Astrocyte (in vitro differentiated cells and primary cell): ENCODE measurements at regions not wholly inside any gene's neighbourhood (a gene's known extent, or its start where the extent isn't known, plus 50 kb on each side); places are given as distances from the start of the nearest gene placed in this dataset.
"Not testable (repeated sequence)": the region's sequence is repeated elsewhere in the genome, so short reads cannot be mapped to it uniquely, and the experiment has no call there.

ENCODE experiments used
- DNase-seq: peaks from one replicate; pipeline ENCODE4 v3.0.0-alpha.2; 2010; ENCODE audit warnings: low read depth
- FAIRE-seq: peaks from 2 replicates; lab custom pipeline; 2011; peaks lifted over from hg19 to GRCh38; lab: Jason Lieb, UNC
- H2AFZ ChIP-seq: 2 replicates; pipeline ENCODE4 v1.6.0; 2012; ENCODE audit warnings: low read depth, low read length, inconsistent platforms
- H3K27ac ChIP-seq: 2 replicates; pipeline ENCODE4 v1.5.1; 2011; ENCODE audit warnings: low read depth, low read length, inconsistent platforms
- H3K27me3 ChIP-seq: 2 replicates; pipeline ENCODE4 v1.6.0; 2011; ENCODE audit warnings: low read length, inconsistent platforms; ENCODE audit not compliant: insufficient read depth
- H3K36me3 ChIP-seq: 2 replicates; pipeline ENCODE4 v1.5.1; 2011; ENCODE audit warnings: low read length, inconsistent platforms; ENCODE audit not compliant: insufficient read depth
- H3K4me1 ChIP-seq: 2 replicates; pipeline ENCODE4 v1.5.1; 2011; ENCODE audit warnings: low read length, inconsistent platforms; ENCODE audit not compliant: insufficient read depth
- H3K4me2 ChIP-seq: 2 replicates; pipeline ENCODE4 v1.6.0; 2012; ENCODE audit warnings: low read length, inconsistent platforms
- H3K4me3 ChIP-seq: 2 replicates; pipeline ENCODE4 v1.5.1; 2011; ENCODE audit warnings: low read depth, mild to moderate bottlenecking, low read length, inconsistent platforms; ENCODE audit not compliant: insufficient read depth
- H3K79me2 ChIP-seq: 2 replicates; pipeline ENCODE4 v1.6.0; 2012; ENCODE audit warnings: mild to moderate bottlenecking, low read length, inconsistent platforms; ENCODE audit not compliant: insufficient read depth
- H3K9ac ChIP-seq: 2 replicates; pipeline ENCODE4 v1.6.0; 2012; ENCODE audit warnings: mild to moderate bottlenecking, low read length, inconsistent platforms
- H3K9me3 ChIP-seq: 2 replicates; pipeline ENCODE4 v1.5.1; 2012; ENCODE audit warnings: low read depth, mild to moderate bottlenecking, low read length, inconsistent platforms; ENCODE audit not compliant: insufficient read depth
- H4K20me1 ChIP-seq: 2 replicates; pipeline ENCODE4 v1.6.0; 2012; ENCODE audit warnings: low read length, inconsistent platforms; ENCODE audit not compliant: insufficient read depth
- H3K27ac Mint-ChIP-seq: one replicate; pipeline ENCODE4 v1.8.0; 2021; ENCODE audit warnings: mild to moderate bottlenecking, mixed read lengths; ENCODE audit not compliant: unreplicated experiment
- H3K27me3 Mint-ChIP-seq: one replicate; pipeline ENCODE4 v1.8.0; 2021; ENCODE audit warnings: low read depth, mixed read lengths; ENCODE audit not compliant: unreplicated experiment
- H3K36me3 Mint-ChIP-seq: one replicate; pipeline ENCODE4 v1.8.0; 2021; ENCODE audit warnings: low read depth, mixed read lengths; ENCODE audit not compliant: unreplicated experiment
- H3K4me1 Mint-ChIP-seq: one replicate; pipeline ENCODE4 v1.8.0; 2021; ENCODE audit warnings: low read depth, mixed read lengths; ENCODE audit not compliant: unreplicated experiment
- H3K4me3 Mint-ChIP-seq: one replicate; pipeline ENCODE4 v1.8.0; 2021; ENCODE audit warnings: mild to moderate bottlenecking, moderate library complexity, mixed read lengths; ENCODE audit not compliant: unreplicated experiment
- H3K9me3 Mint-ChIP-seq: one replicate; pipeline ENCODE4 v1.8.0; 2021; ENCODE audit warnings: mild to moderate bottlenecking, mixed read lengths; ENCODE audit not compliant: unreplicated experiment
- EZH2 ChIP-seq: IDR thresholded peaks from 2 replicates; pipeline ENCODE4 v1.6.1; 2012; ENCODE audit warnings: mild to moderate bottlenecking, low read length, inconsistent platforms; ENCODE audit not compliant: insufficient read depth
- TF ChIP-seq, protein P1 (sequence below): IDR thresholded peaks from 2 replicates; pipeline ENCODE4 v1.5.1; 2011; ENCODE audit warnings: low read depth, mild to moderate bottlenecking, inconsistent platforms, low read length, moderate library complexity; ENCODE audit not compliant: insufficient read depth

DNA sequence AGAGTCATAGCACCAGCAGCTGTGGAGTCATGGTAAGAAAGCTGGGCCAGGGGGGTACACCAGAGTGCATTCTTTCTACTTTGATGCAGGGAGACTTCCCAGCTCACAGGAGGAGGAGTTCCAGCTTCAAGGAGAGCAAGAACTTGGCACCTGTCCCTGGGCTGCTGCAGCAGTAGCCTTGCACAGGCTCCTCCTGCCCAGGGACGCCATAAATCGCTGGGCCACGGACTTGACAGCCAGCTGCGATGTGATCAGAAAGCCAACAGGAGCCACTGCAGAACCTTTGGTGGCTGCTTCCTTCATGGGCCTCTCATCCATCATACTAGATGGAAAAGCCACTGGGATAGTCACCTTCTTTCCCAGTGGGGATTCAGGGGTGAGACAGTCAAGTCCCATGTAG is 234.7 kb downstream of the NMUR2 start:
- H4K20me1 ChIP-seq, result no peaks in the 10 kb centered on the region
- Mint-ChIP-seq H3K9me3 (peaks cover 1% of the 10 kb centered on the region), H3K36me3 (no peaks in the 10 kb centered on the region), H3K4me3 (no peak overlapping the region), H3K27me3 (no peaks in the 10 kb centered on the region), H3K4me1 (no peaks in the 10 kb centered on the region), H3K27ac (no peak overlapping the region)
- no peaks in the 10 kb centered on the region for H3K79me2 ChIP-seq
- H3K27me3 ChIP-seq, result no peaks in the 10 kb centered on the region
- no peaks in the 10 kb centered on the region for H3K36me3 ChIP-seq
- no peak overlapping the region for H3K27ac ChIP-seq
- no peak overlapping the region for H3K4me2 ChIP-seq
- H3K9me3 ChIP-seq, result no peaks in the 10 kb centered on the region
- TF ChIP-seq, protein P1, sequence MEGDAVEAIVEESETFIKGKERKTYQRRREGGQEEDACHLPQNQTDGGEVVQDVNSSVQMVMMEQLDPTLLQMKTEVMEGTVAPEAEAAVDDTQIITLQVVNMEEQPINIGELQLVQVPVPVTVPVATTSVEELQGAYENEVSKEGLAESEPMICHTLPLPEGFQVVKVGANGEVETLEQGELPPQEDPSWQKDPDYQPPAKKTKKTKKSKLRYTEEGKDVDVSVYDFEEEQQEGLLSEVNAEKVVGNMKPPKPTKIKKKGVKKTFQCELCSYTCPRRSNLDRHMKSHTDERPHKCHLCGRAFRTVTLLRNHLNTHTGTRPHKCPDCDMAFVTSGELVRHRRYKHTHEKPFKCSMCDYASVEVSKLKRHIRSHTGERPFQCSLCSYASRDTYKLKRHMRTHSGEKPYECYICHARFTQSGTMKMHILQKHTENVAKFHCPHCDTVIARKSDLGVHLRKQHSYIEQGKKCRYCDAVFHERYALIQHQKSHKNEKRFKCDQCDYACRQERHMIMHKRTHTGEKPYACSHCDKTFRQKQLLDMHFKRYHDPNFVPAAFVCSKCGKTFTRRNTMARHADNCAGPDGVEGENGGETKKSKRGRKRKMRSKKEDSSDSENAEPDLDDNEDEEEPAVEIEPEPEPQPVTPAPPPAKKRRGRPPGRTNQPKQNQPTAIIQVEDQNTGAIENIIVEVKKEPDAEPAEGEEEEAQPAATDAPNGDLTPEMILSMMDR, result no peak
- no peak for TF ChIP-seq EZH2
- FAIRE-seq (no peak), DNase-seq (no peak)
- no peak overlapping the region for H3K9ac ChIP-seq
- no peaks in the 10 kb centered on the region for H3K4me1 ChIP-seq
- no peak overlapping the region for H3K4me3 ChIP-seq
- no peak overlapping the region for H2AFZ ChIP-seq

DNA sequence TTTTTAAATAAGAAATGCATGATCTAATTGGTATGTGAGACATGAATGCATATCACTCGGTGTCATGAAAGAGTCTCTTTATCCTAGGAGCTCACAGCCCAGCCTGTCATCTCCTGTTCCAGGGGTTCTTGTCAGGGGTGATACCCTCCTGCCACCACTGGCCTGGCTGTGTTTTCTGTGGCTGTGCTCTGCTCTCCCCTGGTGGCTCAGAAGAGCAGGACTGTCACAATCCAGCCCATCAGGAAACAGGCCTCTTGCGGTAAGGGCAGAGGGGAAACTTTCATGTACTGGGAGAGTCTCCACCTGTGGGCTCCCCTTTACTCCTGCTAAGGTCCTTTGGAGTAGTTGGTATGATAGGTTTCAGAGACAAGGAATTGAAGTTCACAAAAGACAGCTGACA is 240.2 kb upstream of the GLRA1 start:
- Histone ChIP-seq H3K4me3 (no peak overlapping the region), H3K36me3 (no peaks in the 10 kb centered on the region), H3K4me1 (no peaks in the 10 kb centered on the region), H3K4me2 (no peak overlapping the region), H3K9ac (no peak overlapping the region), H2AFZ (no peak overlapping the region), H3K27me3 (no peaks in the 10 kb centered on the region), H3K79me2 (no peaks in the 10 kb centered on the region), H3K27ac (no peak overlapping the region), H4K20me1 (no peaks in the 10 kb centered on the region), H3K9me3 (no peaks in the 10 kb centered on the region)
- Mint-ChIP-seq H3K36me3 (no peaks in the 10 kb centered on the region), H3K9me3 (no peaks in the 10 kb centered on the region), H3K27me3 (peaks cover 2% of the 10 kb centered on the region), H3K4me1 (no peaks in the 10 kb centered on the region), H3K4me3 (no peak overlapping the region), H3K27ac (no peak overlapping the region)
- no peak for FAIRE-seq
- no peak for DNase-seq
- no peak for TF ChIP-seq EZH2
- TF ChIP-seq, protein P1, result no peak

DNA sequence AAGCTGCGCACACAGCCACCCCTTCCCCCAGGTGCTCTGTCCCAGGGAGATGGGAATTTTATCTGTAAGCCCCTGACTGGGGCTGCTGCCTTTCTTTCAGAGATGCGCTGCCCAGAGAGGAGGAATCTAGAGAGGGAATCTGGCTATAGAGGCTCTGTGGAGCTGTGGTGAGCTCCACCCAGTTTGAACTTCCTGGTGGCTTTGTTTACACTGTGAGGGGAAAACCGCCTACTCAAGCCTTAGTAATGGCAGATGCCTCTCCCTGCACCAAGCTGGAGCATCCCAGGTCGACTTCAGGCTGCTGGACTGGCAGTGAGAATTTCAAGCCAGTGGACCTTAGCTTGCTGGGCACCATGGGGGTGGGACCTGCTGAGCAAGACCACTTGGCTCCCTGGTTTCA is 235.2 kb upstream of the GLRA1 start:
- H3K4me3 Mint-ChIP-seq, H3K4me2 ChIP-seq, H3K9ac ChIP-seq, H3K27ac Mint-ChIP-seq, H3K36me3 ChIP-seq, H3K27ac ChIP-seq, H3K27me3 Mint-ChIP-seq, H3K4me3 ChIP-seq, H4K20me1 ChIP-seq, H3K4me1 ChIP-seq, H3K79me2 ChIP-seq, H2AFZ ChIP-seq, H3K9me3 ChIP-seq, H3K9me3 Mint-ChIP-seq, H3K36me3 Mint-ChIP-seq, DNase-seq, H3K4me1 Mint-ChIP-seq, H3K27me3 ChIP-seq, FAIRE-seq: not testable (repeated sequence)

DNA sequence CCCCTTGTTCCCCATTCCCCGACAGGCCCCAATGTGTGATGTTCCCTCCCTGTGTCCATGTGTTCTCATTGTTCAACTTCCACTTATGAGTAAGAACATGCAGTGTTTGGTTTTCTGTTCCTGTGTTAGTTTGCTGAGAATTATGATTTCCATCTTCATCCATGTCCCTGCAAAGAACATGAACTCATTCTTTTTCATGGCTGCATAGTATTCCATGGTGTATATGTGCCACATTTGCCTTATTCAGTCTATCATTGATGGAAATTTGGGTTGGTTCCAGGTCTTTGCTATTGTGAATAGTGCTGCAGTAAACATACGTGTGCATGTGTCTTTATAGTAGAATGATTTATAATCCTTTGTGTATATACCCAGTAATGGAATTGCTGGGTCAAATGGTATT is 229.8 kb upstream of the GLRA1 start:
- H4K20me1 ChIP-seq, DNase-seq, H3K4me1 Mint-ChIP-seq, H3K27me3 ChIP-seq, H3K9me3 Mint-ChIP-seq, H3K36me3 Mint-ChIP-seq, H3K27me3 Mint-ChIP-seq, H3K4me1 ChIP-seq, H3K27ac Mint-ChIP-seq, H3K4me3 ChIP-seq, H3K4me3 Mint-ChIP-seq, H2AFZ ChIP-seq, H3K9ac ChIP-seq, H3K9me3 ChIP-seq, FAIRE-seq, H3K4me2 ChIP-seq, H3K79me2 ChIP-seq, H3K36me3 ChIP-seq, H3K27ac ChIP-seq: not testable (repeated sequence)
